RPMI8226 (cell line): ENCODE measurements at regions not wholly inside any gene's neighbourhood (a gene's known extent, or its start where the extent isn't known, plus 50 kb on each side); places are given as distances from the start of the nearest gene placed in this dataset.
A peak's percentile ranks its signal among the peaks of the same experiment; 100 is the strongest.

Source experiments
- DNase-seq: peaks from one replicate; pipeline ENCODE4 v3.0.0-alpha.2; 2015

DNA sequence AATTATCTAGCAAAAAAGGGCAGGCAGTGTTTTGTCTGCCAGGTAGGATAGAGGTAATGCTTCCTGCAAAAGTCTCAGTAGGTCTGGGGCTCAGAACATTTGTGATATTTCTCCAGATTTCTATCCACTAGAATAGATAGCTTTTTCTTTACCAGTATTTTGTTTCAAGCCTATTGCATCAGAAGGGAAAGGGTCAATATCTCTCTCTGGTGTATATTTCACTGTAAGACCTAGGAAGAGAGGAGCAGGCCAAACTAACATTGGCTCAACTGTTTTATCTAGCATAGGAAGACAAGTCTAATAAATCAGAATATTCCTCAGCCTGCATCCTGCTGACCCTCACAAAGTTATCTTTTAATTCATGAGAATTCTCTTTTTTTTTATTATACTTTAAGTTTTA is 106.7 kb upstream of the DAAM1 start:
- DNase-seq = no peak

DNA sequence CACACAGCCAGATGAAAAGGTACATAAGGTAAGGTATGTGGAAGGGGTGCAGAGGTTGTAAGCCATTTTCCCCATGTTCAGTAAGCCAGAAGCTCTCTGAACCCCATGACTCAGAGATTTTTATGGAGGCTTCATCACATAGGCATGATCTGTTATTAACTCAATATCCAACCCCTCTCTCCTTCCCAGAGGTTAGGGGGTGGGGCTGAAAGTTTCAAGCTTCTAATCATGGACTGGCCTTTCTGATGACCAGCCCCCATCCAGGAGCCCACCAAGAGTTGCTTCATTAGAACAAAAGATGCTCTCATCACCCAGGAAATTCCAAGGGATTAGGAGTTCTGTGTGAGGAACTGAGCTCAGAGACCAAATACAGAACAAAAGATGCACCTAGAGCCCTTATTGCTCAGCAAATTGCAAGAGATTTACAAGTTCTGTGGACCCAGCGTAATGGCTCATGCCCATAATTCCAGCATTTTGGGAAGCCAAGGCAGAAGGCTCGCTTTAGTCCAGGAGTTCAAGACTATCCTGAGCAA is 103.2 kb upstream of the DAAM1 start:
- no peak for DNase-seq

DNA sequence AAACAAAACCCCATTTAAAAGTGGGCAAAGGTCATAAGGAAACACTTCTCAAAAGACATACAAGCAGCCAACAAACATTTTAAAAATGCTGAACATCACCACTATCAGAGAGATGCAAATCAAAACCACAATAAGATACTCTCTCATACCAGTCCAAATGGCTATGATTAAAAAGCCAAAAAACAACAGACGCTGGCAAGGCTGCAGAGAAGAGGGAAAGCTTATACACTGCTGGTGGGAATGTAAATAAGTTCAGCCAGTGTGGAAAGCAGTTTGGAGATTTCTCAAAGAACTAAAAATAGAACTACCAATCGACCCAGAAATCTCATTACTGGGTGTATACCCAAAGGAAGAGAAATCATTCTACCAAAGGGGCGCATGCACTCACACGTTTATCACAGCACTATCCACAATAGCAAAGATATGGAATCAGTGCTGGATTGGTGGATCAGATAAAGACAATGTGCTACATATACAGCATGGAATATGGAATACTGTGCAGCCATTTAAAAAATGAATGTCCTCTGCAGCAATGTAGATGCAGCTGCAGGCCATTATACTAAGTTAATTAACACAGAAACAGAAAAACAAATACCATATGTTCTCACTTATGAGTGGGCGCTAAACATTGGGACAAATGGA is 102.1 kb upstream of the DAAM1 start:
- DNase-seq = no peak

DNA sequence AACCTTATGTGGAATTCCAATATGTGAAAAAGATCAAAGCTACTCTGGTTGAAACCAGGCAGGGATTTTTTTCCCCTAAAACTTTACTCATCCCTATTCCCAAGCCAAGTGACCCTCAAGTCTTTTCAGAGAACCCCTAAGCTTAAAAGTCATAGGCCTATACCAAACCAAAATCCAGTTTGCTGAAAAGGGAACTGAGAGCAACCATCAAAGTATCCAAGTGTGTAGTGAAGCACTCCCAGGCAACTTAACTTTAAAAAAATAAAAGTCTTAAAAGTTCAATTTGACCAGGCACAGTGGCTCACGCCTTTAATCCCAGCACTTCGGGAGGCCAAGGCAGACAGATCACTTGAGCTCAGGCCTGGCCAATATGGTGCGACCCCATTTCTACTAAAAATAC is 101.2 kb upstream of the DAAM1 start:
- no peak for DNase-seq

DNA sequence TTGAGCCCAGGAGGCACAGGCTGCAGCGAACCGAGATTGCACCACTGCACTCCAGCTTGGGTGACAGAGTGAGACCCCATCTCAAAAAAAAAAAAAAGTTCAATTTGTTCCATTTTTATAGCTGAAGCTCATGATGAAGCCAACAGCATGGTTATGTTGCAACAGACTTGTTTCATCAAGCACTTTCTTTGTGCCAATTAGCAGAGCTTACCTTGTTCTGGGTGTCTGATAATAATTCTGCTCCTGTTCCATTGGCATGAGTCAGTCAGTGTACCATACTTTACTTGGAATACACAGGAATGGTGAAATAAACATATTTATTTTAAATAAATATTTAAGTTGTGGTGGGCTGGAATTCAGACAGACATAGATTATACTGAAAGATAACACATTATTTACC is 100.8 kb upstream of the DAAM1 start:
- DNase-seq = no peak

DNA sequence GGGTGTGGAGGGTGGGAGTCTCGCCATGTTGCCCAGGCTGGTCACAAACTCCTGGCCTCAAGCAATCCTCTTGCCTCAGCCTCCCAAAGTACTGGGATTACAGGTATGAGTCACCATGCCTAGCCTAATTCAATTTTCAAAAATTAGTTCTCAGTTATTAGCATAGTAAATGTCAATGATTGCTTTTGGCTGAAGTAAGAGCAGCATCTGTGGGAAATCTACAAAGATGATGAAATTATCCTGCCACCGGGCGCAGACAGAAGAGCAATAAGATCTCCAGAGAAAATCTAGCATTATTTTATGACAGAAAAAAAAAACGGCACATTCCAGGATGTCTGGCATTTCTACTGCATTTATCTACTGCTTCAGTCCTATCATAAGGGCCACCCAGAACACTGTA is 97.9 kb upstream of the DAAM1 start:
- no peak for DNase-seq

DNA sequence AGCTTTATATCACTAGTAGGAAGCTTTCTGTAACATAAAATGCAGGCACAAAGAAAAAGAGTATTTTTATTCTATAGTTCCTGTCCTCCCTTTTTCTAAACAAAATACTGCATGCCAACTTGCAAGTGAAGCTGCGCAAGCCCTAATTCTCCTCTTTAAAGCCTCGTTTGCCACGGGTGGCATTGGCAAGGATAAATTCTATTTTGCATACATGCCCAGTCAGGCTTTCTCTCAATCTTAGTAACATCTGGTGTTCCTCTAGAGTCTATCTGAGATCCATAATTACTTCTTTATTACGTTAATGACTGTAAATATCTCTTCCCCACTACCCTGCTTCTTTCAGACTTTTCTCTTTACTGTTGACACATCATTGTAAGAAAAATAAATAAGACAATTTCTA is 97.1 kb upstream of the DAAM1 start:
- DNase-seq = no peak

DNA sequence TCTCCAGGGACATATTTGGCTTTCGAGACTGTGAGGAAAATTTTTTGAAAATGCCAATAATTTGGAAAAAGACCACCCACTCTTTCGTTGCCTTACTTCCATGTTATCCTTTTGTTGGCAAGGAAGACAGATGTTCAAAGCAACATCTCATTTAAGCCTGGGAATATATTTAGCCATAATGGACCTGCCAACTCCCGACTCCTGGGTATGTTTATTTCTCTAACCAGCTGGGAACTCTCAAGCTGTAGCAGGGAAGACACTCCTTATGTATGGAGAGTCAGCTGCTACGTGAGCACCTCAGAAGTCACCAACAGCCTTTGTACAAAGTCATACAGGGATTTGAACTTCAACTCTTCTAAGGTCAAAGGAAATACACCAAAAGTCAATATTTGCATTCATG is 96.5 kb upstream of the DAAM1 start:
- no peak for DNase-seq

DNA sequence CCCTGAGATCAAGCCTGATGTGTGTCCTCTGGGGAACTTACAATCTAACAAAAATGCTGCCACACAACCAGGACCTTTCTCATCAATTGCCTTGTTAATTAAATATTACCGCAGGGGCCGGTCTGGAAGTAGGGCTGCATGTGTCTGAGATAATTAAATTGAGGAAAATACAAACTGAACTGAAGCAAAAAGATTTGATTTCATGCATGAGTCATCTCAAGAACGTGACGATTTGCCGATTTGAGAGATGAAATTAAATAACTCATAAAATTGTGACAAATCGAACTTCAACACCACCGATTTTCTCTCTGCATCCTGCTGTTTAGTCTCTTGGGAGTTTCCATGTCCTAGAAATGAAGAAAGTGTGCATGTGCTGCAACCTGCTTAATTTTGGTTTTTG is 94.6 kb upstream of the DAAM1 start:
- DNase-seq = no peak

DNA sequence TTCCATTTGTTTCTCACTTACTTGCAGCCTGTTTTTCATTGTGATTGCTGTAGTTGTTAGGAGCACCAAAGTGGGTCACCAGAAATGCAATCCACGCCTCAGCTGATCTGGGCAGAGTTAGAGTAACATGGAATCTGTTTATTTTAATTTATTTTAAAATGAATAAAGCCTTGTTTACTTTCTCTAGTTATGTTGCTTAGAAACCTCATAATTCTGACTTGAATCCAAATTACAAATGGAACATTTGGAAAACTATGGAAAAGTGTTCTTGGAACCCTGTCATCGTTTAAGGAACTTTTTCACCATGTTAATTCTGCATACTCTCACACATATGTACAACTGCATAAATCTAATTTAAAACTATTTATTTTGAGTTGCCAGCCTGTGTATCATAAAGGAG is 92.2 kb upstream of the DAAM1 start:
- no peak for DNase-seq

DNA sequence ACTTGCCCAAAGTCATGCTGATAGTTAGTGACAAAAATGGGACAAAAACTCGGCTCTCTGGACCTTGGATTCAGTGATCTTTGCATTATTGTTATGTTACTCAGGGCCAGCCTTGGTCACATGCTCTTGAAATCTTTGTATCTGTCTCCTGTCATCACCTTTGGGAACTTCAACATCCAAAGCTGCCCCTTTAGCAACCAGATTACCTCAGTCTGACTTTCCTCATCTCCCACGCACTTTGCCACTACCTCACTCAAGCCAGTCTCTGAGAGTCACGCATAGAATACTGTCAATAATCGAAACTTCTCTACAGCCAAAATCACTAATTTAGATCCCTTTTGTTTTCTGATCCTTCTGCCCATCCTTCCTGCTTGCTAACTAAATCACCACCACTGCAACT is 90.8 kb upstream of the DAAM1 start:
- DNase-seq = no peak

DNA sequence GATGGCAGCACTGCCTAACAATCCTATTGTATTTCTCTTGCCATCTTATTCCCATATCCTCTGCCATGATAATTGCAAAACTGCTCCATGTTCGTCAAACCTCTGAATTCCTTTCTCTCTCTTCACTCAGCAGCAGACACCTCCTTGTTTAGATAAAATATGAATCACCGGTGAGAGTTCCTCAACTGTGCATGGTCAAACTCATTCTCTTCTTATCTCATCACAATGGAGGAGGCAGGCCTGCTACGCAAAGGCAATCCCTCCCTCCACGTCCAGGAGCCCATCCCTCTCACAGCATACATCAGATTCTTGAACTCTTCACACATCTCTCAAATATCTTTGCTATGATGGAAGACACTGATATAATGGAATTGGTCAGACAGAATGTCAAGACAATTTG is 90.1 kb upstream of the DAAM1 start:
- DNase-seq = no peak

DNA sequence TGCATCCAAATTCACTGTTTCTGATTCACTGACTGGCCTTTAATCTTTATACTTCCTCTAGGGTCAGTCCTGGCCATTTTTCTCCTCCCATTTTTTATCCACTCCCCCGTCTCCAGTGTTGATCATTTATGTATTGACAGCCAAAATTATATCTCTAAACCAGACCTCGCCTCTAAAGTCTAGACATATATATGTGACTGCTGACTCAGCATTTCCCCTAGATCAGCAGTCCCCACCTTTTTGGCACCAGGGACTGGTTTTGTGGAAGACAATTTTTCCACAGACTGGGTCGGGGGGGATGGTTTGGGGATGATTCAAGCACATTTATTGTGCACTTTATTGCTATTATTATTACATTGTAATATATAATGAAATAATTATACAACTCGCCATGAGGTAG is 88.3 kb upstream of the DAAM1 start:
- no peak for DNase-seq

DNA sequence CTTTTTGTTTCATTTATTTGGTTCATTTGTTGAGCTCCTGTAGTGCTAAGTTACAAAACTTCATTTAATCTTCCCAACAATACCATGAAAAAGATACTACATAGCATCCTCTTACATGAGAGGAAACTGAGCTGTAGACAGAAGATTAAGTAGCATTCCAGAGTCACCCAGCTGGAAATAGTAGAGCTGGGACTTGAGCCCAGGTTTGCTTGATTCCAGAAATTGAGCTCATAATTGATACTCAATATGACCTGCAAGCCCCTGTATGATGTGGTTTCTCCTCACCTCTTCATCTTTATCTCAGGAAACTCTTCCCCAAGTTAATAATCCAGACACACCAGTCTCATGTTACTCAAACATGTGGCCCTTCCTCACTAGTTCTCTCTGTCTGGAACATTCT is 87.0 kb upstream of the DAAM1 start:
- no peak for DNase-seq

DNA sequence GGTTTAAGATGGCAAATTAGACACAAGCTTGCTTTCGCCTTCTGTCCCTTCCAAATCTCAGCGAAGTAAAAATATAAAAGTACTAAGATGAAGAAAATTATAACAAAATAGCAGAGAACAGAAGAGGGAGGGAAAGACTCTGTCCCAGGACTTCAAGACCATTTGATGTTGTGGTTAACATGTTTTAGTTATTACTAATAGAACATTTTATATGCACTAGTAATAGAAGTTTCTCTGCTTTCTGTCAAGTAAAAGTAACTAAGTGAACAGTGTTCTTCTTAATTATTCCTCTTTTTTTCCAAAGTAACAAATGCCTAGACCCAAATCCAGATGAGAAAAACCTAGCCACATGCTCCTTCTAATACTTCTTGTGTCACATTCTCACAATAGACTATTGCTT is 85.1 kb upstream of the DAAM1 start:
- DNase-seq = no peak

DNA sequence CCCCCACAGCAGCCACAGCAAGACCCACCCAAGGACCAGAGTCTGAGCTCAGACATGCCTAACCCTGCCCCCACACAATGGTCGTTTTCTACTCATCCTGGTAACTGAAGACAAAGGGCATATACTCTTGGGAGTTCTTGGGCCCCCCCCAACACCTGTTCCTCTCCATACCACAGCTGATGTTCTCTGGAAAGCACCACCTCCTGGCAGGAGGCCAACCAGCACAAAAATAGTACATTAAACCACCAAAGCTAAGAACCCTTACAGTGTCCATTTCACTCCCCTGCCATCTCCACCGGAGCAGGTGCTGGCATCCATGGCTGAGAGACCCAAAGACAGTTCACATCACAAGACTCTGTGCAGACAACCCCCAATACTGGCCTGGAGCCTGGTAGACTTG is 80.6 kb upstream of the DAAM1 start:
- no peak for DNase-seq

DNA sequence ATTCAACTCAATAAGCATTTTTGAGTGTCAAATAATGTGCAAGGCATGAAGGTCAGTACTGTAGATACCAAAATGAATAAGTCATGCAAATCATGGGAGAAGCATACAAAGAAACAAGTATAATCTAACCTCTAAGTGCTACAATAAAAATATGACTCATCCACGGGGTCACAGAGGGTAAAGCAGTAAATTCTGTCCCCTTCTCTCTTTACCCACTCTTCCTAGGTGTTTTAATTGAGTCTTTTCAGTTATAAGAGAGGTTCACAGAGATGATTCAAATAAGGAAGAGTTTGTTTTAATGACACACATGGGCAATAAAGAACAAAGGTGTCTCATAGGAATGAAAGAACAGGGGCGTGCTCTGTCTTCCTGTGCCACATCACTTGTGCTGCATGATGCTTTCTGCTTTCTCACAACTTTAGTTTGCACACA is 71.5 kb upstream of the DAAM1 start:
- no peak for DNase-seq

DNA sequence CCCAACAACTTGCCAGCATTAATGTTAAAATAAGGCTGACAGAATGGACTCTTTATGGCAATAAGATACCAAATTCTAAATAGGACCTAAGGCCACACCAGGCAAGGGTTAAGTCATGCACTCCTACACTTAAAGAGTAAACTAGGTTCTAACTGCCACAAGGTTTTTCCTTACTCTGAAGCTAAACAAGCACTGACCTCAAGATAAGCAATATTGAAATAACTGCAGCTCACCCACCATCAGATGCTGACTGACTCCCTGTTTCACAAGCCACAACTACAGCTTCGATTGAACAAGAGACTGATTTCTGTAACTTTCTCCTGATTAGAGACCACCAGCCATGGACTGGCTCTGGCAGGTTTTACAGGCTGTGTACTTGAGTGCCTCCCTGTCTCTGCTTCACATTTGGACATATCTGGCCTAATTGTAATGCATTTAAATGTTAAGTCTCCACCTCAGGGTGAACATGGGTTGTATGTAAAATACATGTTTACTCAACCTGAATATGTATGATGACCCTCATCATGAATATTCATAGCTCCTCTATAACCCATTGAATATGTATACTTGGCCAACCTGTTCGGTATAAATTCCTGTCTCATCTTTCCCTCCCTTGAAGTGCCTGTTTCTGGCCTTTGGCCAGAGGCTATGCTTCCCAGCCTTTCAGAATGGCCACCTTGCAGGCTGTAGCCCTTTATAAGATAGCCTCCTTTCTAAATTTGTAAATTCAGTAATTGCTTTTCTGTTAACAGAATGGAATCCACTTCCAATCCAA is 70.5 kb upstream of the DAAM1 start:
- DNase-seq = no peak

DNA sequence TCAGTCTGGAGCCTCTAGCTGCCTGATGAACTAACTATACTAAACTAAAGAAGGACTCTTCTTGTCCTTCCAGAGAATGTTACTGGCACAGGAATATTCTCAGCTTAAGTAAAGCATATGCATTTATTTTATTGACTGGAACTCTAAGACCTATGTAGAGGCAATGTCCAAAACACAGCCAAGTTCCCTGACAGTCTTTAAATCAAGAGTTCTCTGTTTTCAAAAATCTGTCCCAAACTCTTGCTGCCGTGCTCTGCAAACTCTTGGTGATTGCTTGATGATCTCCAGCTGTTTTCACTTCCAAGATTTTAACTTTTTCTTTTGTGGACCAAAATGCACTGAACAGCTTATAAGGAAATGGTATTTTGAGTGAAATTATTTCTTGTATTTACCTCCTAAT is 67.5 kb upstream of the DAAM1 start:
- DNase-seq = no peak

DNA sequence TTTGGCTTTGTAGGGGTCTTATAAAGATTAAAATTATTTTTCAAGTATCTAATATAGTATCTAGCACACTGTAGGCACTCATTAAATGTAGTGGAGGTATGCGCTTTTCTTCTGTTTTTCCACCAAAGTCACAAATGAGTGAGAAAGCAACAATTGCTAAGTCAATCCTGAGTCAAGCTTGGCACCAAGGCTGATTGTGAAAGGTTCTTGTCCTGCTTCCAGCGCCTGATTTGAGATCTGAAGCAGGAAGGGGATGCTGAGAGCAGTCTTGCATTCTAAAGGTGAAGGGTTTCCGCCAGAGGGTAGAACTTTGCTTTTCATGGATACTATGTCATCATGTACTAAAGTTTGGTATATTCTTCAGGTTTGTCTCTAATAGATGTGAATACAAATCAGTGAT is 64.9 kb upstream of the DAAM1 start:
- no peak for DNase-seq

DNA sequence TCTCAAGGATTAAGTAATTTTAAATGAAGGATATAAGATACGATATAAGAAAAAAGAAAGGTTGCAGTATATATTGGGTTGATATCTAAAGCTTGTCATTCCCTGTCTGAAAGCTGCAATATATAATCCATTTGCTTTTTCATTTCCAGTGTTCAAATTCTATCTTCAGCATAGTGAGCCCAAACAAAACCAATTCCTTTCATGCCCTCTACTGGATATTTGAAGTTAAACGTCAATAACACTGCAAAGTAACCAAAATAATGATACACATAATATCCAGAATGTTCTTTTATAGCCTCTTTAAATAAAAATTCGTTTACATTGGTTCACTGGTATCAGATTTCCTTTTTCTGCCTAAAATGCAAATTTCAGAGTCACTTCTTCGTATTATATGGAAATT is 64.5 kb upstream of the DAAM1 start:
- DNase-seq = no peak

DNA sequence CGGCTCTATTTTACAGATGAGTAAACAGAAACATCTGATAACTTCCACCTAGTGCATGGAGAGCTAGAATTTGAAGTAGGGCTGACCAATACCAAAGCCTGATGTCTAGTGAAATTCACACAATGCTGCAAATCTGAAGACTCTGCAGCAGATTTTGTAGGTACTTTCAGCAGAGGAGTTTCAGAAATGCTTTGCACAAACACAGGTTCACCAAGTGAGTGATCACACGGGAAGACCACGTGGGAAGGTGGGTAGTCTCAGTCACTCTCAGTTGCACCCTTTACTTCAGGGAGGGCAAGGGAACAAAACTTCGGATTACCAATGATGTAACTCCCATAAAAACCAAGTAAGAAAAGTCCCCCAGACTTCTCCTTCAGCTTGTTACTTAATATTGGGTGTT is 63.3 kb upstream of the DAAM1 start:
- DNase-seq = no peak

DNA sequence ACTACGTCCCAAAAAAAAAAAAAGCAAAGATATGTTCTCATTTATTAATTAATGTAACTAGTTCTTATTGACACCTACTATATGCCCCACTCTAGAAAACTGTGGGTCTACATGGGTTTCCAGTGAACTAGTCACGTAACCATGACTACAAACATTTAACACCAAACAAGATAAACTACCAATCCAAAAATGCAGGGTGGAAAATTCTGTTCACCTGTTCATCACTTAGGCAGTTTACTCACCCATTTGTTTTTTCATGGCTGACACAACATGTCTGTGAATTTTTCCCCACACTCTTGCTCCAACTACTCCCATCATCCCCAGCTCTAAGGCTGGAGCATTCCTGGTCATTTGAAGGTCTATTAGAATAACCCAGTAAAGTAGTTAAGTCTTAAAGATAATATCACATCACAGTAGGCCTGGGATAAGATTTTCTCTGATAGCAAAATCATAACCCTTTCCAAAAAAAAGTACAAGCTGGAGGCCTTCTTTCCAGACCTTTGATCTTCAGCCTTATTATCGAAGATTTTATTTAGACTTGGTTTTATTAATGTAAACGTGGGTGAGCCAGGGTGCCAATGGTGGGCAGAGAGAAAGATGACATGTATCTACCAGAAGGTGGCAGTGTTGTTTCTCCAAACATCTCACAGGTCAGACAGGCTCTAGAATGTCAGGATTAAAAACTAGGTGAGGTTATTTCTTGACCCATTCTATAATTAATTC is 61.6 kb upstream of the DAAM1 start:
- DNase-seq = peak; percentile 41

DNA sequence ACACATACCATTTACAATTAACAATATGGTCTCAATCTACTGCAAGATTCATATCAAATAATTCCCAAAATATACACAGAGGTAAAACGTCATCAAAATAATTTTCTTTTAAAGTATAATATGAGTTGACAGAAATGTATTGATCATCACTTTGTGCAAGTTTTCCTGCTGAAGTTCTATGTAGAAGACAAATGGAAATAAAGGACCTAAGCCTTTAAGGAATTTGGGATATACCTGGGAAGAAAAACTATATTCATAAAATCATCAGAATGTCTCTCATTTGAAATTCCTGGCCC is 61.1 kb upstream of the DAAM1 start:
- DNase-seq = no peak
